Endodermal cell (in vitro differentiated cells): ENCODE measurements at regions not wholly inside any gene's neighbourhood (a gene's known extent, or its start where the extent isn't known, plus 50 kb on each side); places are given as distances from the start of the nearest gene placed in this dataset.

Experiments
- DNase-seq: peaks from one replicate; pipeline ENCODE4 v3.0.0-alpha.2; 2017
- H3K27ac ChIP-seq: 2 replicates; pipeline ENCODE4 v1.5.1; 2013; ENCODE audit warnings: mild to moderate bottlenecking, low read depth, low read length, moderate library complexity
- H3K27me3 ChIP-seq: 2 replicates; pipeline ENCODE4 v1.6.1; 2013; ENCODE audit warnings: mild to moderate bottlenecking, low read length, moderate library complexity; ENCODE audit not compliant: insufficient read depth, control insufficient read depth, poor library complexity, severe bottlenecking
- H3K36me3 ChIP-seq: 2 replicates; pipeline ENCODE4 v1.7.0; 2013; ENCODE audit warnings: mild to moderate bottlenecking, low read length, moderate library complexity; ENCODE audit not compliant: control insufficient read depth, insufficient read depth
- H3K4me1 ChIP-seq: one replicate; pipeline ENCODE4 v1.7.0; 2013; ENCODE audit warnings: low read length; ENCODE audit not compliant: control insufficient read depth, insufficient read depth
- H3K4me3 ChIP-seq: 2 replicates; pipeline ENCODE4 v1.5.1; 2013; ENCODE audit warnings: mild to moderate bottlenecking, low read length, moderate library complexity
- H3K9ac ChIP-seq: 2 replicates; pipeline ENCODE4 v1.6.1; 2013; ENCODE audit warnings: mild to moderate bottlenecking, low read length, moderate library complexity; ENCODE audit not compliant: poor library complexity, severe bottlenecking; ENCODE audit errors: extremely low read depth
- H3K9me3 ChIP-seq: 2 replicates; pipeline ENCODE4 v1.6.1; 2013; ENCODE audit warnings: mild to moderate bottlenecking, low read length, moderate library complexity; ENCODE audit not compliant: control insufficient read depth
- H3K27ac Mint-ChIP-seq: 2 replicates; pipeline ENCODE4 v1.8.0; 2020; ENCODE audit warnings: mixed read lengths
- H3K27me3 Mint-ChIP-seq: 2 replicates; pipeline ENCODE4 v1.8.0; 2021; ENCODE audit warnings: mild to moderate bottlenecking, mixed read lengths; ENCODE audit not compliant: insufficient read depth
- H3K36me3 Mint-ChIP-seq: 2 replicates; pipeline ENCODE4 v1.8.0; 2020; ENCODE audit warnings: low read depth, mixed read lengths
- H3K4me1 Mint-ChIP-seq: 2 replicates; pipeline ENCODE4 v1.8.0; 2020; ENCODE audit warnings: mixed read lengths
- H3K4me3 Mint-ChIP-seq: 2 replicates; pipeline ENCODE4 v1.8.0; 2020; ENCODE audit warnings: mild to moderate bottlenecking, moderate library complexity, mixed read lengths
- H3K9me3 Mint-ChIP-seq: 2 replicates; pipeline ENCODE4 v1.8.0; 2020; ENCODE audit warnings: mild to moderate bottlenecking, mixed read lengths
- CTCF ChIP-seq: fragments of 200-600 bp; sonication (generic); conservative IDR thresholded peaks from 2 replicates; pipeline ENCODE4 v1.5.0; 2021; ENCODE audit warnings: antibody characterized with exemption, mild to moderate bottlenecking
- WGBS, 2 experiments: methylation state at CpG; one replicate each; pipeline versions ENCODE4 v1.1.5 to v1.1.7; 2013; ENCODE audit warnings: missing lambda C conversion rate in 2 of 2, mixed read lengths in 1 of 2; ENCODE audit not compliant: insufficient coverage in 1 of 2, insufficient read length in 1 of 2; 5-methylcytosine and 5-hydroxymethylcytosine counted together

- Histone ChIP-seq H3K27me3 (no peaks in the 10 kb centered on the region), H3K9me3 (peaks cover under 1% of the 10 kb centered on the region), H3K36me3 (no peaks in the 10 kb centered on the region), H3K4me3 (peak overlapping the region; percentile 55), H3K27ac (no peak overlapping the region), H3K9ac (no peak overlapping the region), H3K4me1 (peaks cover 29% of the 10 kb centered on the region)
- Mint-ChIP-seq H3K4me3 (no peak overlapping the region), H3K27ac (peak overlapping the region; percentile 24), H3K4me1 (peaks cover 57% of the 10 kb centered on the region), H3K36me3 (no peaks in the 10 kb centered on the region), H3K9me3 (no peaks in the 10 kb centered on the region), H3K27me3 (peaks cover 2% of the 10 kb centered on the region)
- DNase-seq, result peak; percentile 53
- TF ChIP-seq CTCF, result no peak
- WGBS, 2 experiments, result 53 to 56% methylated on average over 2 to 4 of the region's 4 CpGs
Measured at GRCh38 chr3:39750712-39751111, 58.7 kb upstream of the MYRIP start.

GRCh38 chr3:39751286-39751685 lies 58.1 kb upstream of the MYRIP start:
- no peak for DNase-seq
- Mint-ChIP-seq H3K4me1 (peaks cover 55% of the 10 kb centered on the region), H3K27me3 (peaks cover under 1% of the 10 kb centered on the region), H3K4me3 (no peak overlapping the region), H3K9me3 (no peaks in the 10 kb centered on the region), H3K27ac (no peak overlapping the region), H3K36me3 (no peaks in the 10 kb centered on the region)
- H3K9me3 ChIP-seq, result peaks cover 5% of the 10 kb centered on the region
- WGBS, 2 experiments, result 88% methylated on average over 1 of the region's 1 CpG; no CpG with 5 or more reads in 1 of the 2 experiments
- TF ChIP-seq CTCF, result no peak
- no peaks in the 10 kb centered on the region for H3K27me3 ChIP-seq
- peak overlapping the region; percentile 55 for H3K4me3 ChIP-seq
- no peak overlapping the region for H3K9ac ChIP-seq
- peaks cover 29% of the 10 kb centered on the region for H3K4me1 ChIP-seq
- no peak overlapping the region for H3K27ac ChIP-seq
- H3K36me3 ChIP-seq, result no peaks in the 10 kb centered on the region

- Mint-ChIP-seq H3K4me1 (peaks cover 54% of the 10 kb centered on the region), H3K36me3 (peaks cover 3% of the 10 kb centered on the region), H3K4me3 (peak overlapping the region; percentile 8), H3K9me3 (peaks cover 7% of the 10 kb centered on the region), H3K27me3 (no peaks in the 10 kb centered on the region), H3K27ac (peak overlapping the region; percentile 87)
- H3K9ac ChIP-seq, result no peak overlapping the region
- peak; percentile 46 for DNase-seq
- no peak overlapping the region for H3K27ac ChIP-seq
- peaks cover 29% of the 10 kb centered on the region for H3K4me1 ChIP-seq
- no peaks in the 10 kb centered on the region for H3K27me3 ChIP-seq
- H3K9me3 ChIP-seq, result peaks cover 13% of the 10 kb centered on the region
- H3K4me3 ChIP-seq, result peak overlapping the region; percentile 66
- TF ChIP-seq CTCF, result no peak
- WGBS, 2 experiments, result 87 to 100% methylated on average over 1 to 3 of the region's 3 CpGs
- no peaks in the 10 kb centered on the region for H3K36me3 ChIP-seq
Measured at GRCh38 chr3:39752019-39752637, 57.3 kb upstream of the MYRIP start.
